Ovary (tissue), 3 donors: ENCODE measurements at regions not wholly inside any gene's neighbourhood (a gene's known extent, or its start where the extent isn't known, plus 50 kb on each side); places are given as distances from the start of the nearest gene placed in this dataset.

Source experiments
- POLR2A ChIP-seq: fragments of 450-650 bp; IDR thresholded peaks from one replicate; pipeline ENCODE4 v1.6.1; 2017; ENCODE audit warnings: antibody characterized with exemption, mild to moderate bottlenecking, moderate library complexity
- TF ChIP-seq, protein P1 (sequence below), 3 donors: fragments of 450-650 bp in 2 of 3; fragments of 200-600 bp in 1 of 3; IDR thresholded peaks; one replicate each; pipeline versions ENCODE4 v1.5.1 to v1.8.0; 2016 to 2022; ENCODE audit warnings: antibody characterized with exemption in 3 of 3, mild to moderate bottlenecking in 1 of 3
- donor health status: DM: no; HTN: no; CAD: no.

DNA sequence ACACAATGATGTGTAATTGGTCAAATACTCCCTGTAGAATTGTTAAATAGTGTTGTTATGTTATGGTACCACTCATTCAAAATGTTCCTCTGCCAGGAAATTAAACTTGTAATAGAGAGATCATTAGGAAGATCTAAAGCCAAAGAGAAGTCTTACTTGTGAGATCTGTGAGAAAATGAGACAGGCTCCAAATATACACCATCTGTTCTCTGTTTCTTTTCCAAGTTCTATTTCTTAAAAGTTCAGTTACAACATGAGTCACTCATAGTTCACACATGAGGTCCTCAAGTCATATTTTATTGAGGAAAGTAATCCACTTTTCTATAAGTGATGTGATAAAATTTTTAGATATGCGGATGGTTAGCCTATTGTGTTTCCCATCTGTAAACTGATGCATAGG, 1038.1 kb upstream of the PRR20A start:
- TF ChIP-seq, protein P1, sequence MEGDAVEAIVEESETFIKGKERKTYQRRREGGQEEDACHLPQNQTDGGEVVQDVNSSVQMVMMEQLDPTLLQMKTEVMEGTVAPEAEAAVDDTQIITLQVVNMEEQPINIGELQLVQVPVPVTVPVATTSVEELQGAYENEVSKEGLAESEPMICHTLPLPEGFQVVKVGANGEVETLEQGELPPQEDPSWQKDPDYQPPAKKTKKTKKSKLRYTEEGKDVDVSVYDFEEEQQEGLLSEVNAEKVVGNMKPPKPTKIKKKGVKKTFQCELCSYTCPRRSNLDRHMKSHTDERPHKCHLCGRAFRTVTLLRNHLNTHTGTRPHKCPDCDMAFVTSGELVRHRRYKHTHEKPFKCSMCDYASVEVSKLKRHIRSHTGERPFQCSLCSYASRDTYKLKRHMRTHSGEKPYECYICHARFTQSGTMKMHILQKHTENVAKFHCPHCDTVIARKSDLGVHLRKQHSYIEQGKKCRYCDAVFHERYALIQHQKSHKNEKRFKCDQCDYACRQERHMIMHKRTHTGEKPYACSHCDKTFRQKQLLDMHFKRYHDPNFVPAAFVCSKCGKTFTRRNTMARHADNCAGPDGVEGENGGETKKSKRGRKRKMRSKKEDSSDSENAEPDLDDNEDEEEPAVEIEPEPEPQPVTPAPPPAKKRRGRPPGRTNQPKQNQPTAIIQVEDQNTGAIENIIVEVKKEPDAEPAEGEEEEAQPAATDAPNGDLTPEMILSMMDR (IDR thresholded peaks at IDR 0.05): no peak
- no peak for TF ChIP-seq POLR2A
